ENCODE measurements at regions not wholly inside any gene's neighbourhood (a gene's known extent, or its start where the extent isn't known, plus 50 kb on each side); places are given as distances from the start of the nearest gene placed in this dataset.

DNA sequence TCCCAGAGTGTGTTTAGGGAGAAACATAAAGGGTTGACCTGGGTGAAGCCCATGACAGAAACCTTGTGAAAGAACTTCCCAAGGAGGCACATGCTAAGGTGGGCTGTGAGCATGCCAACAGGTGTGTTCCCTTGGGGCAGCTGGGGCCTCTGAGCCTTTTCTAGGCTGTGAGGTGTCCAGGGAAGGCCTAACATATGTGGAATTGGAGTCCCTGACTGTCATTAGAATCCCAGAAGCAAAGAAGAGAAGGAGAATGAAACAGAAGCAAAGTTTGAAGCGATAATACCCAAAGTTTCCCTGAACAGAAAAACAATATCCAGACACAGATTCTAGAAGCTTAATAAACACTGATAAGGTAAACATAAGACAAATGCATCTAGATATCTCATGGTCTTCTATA lies 143.3 kb downstream of the CD83 start:
- intact Hi-C loops (cut with micrococcal nuclease) = no loop called here
- H3K27ac ChIP-seq (ENCODE audit: low read length) = no peak overlapping the region
- Mint-ChIP-seq H3K27ac (no peak overlapping the region), H3K9me3 (peaks cover 0 to 6% of the 10 kb centered on the region in 2 donors), H3K27me3 (ENCODE audit: low read depth in 2 of 2) (no peaks in the 10 kb centered on the region), H3K4me3 (no peak overlapping the region), H3K36me3 (no peaks in the 10 kb centered on the region), H3K4me1 (no peaks in the 10 kb centered on the region)
- H3K4me3 ChIP-seq (ENCODE audit: low read length) = no peak overlapping the region
- no peak for DNase-seq
- TF ChIP-seq, protein P1, sequence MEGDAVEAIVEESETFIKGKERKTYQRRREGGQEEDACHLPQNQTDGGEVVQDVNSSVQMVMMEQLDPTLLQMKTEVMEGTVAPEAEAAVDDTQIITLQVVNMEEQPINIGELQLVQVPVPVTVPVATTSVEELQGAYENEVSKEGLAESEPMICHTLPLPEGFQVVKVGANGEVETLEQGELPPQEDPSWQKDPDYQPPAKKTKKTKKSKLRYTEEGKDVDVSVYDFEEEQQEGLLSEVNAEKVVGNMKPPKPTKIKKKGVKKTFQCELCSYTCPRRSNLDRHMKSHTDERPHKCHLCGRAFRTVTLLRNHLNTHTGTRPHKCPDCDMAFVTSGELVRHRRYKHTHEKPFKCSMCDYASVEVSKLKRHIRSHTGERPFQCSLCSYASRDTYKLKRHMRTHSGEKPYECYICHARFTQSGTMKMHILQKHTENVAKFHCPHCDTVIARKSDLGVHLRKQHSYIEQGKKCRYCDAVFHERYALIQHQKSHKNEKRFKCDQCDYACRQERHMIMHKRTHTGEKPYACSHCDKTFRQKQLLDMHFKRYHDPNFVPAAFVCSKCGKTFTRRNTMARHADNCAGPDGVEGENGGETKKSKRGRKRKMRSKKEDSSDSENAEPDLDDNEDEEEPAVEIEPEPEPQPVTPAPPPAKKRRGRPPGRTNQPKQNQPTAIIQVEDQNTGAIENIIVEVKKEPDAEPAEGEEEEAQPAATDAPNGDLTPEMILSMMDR (IDR thresholded peaks at IDR 0.05) = no peak
- peaks cover 6% of the 10 kb centered on the region for H3K9me3 ChIP-seq (ENCODE audit: control insufficient read depth, insufficient read depth, low read length)
- WGBS (ENCODE audit: insufficient coverage) = no CpG with 5 or more reads among the region's 1 CpG
- H3K4me1 ChIP-seq (ENCODE audit: control insufficient read depth, insufficient read depth, low read length) = no peaks in the 10 kb centered on the region
- no peak for ATAC-seq
- H3K27me3 ChIP-seq (ENCODE audit: control insufficient read depth, insufficient read depth, low read length) = no peaks in the 10 kb centered on the region
- no peaks in the 10 kb centered on the region for H3K36me3 ChIP-seq (ENCODE audit: control insufficient read depth, insufficient read depth, low read length)

DNA sequence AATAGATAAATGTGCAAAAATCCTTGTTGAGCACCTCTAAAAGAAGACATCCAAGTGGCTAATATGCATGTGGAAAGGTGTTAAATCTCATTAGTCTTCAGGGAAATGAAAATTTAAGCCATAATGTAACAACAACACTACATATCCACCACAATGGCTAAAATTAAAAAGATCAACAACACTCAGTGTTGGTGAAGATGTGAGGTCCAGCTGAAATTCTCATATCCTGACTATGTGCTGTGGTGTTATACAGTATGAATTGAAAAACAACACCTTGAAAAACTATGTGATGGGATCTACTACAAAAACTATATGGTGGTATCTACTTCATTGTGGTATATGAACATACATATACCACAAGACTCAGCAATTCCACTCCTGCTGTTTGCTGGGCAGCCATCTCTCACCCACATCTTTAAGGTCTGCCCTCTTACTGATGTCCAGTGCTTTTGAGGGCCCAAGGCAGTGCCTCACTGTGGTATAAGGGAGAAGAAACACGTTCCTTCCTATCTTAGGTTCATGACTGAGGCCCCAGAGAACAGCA lies 146.4 kb downstream of the CD83 start:
- Mint-ChIP-seq H3K9me3 (peaks cover 0 to 6% of the 10 kb centered on the region in 2 donors), H3K27ac (no peak overlapping the region), H3K4me3 (no peak overlapping the region), H3K36me3 (no peaks in the 10 kb centered on the region), H3K27me3 (ENCODE audit: low read depth in 2 of 2) (no peaks in the 10 kb centered on the region), H3K4me1 (no peaks in the 10 kb centered on the region)
- Histone ChIP-seq H3K4me3 (ENCODE audit: low read length) (no peak overlapping the region), H3K9me3 (ENCODE audit: control insufficient read depth, insufficient read depth, low read length) (peaks cover 6% of the 10 kb centered on the region), H3K27me3 (ENCODE audit: control insufficient read depth, insufficient read depth, low read length) (no peaks in the 10 kb centered on the region), H3K36me3 (ENCODE audit: control insufficient read depth, insufficient read depth, low read length) (no peaks in the 10 kb centered on the region), H3K4me1 (ENCODE audit: control insufficient read depth, insufficient read depth, low read length) (no peaks in the 10 kb centered on the region), H3K27ac (ENCODE audit: low read length) (no peak overlapping the region)
- intact Hi-C loops (cut with micrococcal nuclease) = no loop called here
- TF ChIP-seq, protein P1 (IDR thresholded peaks at IDR 0.05) = no peak
- 93% methylated on average over 1 of the region's 1 CpG for WGBS (ENCODE audit: insufficient coverage)
- DNase-seq = no peak
- no peak for ATAC-seq

DNA sequence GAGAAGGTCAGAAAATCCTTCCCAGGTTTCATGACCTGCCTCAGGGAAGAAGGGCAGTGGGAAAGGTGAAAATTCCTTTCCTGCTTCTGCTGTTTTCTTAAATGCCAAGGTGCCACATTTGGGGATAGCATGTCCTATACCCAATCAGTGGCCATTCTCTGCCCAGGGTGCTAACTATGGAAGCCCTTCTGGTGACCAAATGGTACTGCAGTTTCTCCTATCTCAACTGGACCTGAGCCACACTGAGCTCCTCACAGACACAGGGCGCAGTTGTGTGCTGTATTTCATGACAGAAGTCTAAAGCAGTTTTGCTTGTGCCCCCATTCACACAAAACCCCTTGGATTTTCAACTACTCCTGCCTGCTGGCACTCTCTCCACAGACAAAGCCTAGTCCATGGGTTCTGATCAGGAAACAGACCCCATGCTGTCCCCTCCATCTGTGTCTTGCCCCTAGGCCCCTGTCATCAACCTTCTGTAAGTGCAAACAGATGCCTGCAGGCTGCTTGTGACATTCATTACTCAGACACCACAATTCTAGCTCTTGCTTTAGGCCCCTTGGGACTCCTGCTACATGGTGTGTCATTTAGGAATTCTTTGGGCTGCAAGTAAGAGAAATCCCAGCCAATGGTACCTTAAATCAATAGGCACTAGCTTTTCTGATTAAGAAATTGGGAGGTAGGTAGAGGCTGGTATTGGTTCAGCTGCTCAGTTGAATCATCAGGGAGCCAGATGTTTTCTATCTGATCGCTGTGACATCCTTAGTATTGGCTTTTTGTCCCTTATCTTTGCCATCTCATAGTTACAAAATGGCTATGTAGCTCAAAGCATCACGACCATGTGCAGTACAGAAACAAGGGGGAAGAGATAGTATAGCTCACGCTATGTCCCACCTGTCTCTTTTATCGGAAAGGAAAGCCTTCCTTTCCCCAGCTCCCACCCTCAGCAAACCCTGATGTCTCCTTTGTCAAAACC lies 147.8 kb downstream of the CD83 start:
- Mint-ChIP-seq H3K27me3 (ENCODE audit: low read depth in 2 of 2) (no peaks in the 10 kb centered on the region), H3K4me3 (no peak overlapping the region), H3K36me3 (no peaks in the 10 kb centered on the region), H3K9me3 (peaks cover 0 to 6% of the 10 kb centered on the region in 2 donors), H3K4me1 (no peaks in the 10 kb centered on the region), H3K27ac (no peak overlapping the region)
- TF ChIP-seq, protein P1 (IDR thresholded peaks at IDR 0.05) = no peak
- Histone ChIP-seq H3K9me3 (ENCODE audit: control insufficient read depth, insufficient read depth, low read length) (peaks cover 6% of the 10 kb centered on the region), H3K27me3 (ENCODE audit: control insufficient read depth, insufficient read depth, low read length) (no peaks in the 10 kb centered on the region), H3K4me3 (ENCODE audit: low read length) (no peak overlapping the region), H3K27ac (ENCODE audit: low read length) (no peak overlapping the region), H3K36me3 (ENCODE audit: control insufficient read depth, insufficient read depth, low read length) (no peaks in the 10 kb centered on the region), H3K4me1 (ENCODE audit: control insufficient read depth, insufficient read depth, low read length) (peaks cover 7% of the 10 kb centered on the region)
- DNase-seq (no peak), ATAC-seq (no peak)
- 98% methylated on average over 4 of the region's 5 CpGs for WGBS (ENCODE audit: insufficient coverage)
- intact Hi-C loops (cut with micrococcal nuclease) = no loop called here
